ENCODE measurements at regions not wholly inside any gene's neighbourhood (a gene's known extent, or its start where the extent isn't known, plus 50 kb on each side); places are given as distances from the start of the nearest gene placed in this dataset.

GRCh38 chr7:86949779-86950260, 109.6 kb downstream of the ELAPOR2 start:
- DNase-seq (ENCODE audit: low read depth) = no peak
- Histone ChIP-seq H3K36me3 (ENCODE audit: control insufficient read depth, insufficient read depth, low read length) (no peaks in the 10 kb centered on the region), H3K4me3 (ENCODE audit: low read depth, low read length) (no peak overlapping the region), H3K27me3 (ENCODE audit: control insufficient read depth, insufficient read depth, low read length) (no peaks in the 10 kb centered on the region)
- FAIRE-seq = no peak
- no peak for TF ChIP-seq CTCF (IDR thresholded peaks at IDR 0.05; ENCODE audit: insufficient read depth, low read length, severe bottlenecking)

GRCh38 chr7:86949052-86949778, 110.2 kb downstream of the ELAPOR2 start:
- no peaks in the 10 kb centered on the region for H3K27me3 ChIP-seq (ENCODE audit: control insufficient read depth, insufficient read depth, low read length)
- FAIRE-seq (no peak), DNase-seq (ENCODE audit: low read depth) (no peak)
- no peak for TF ChIP-seq CTCF (IDR thresholded peaks at IDR 0.05; ENCODE audit: insufficient read depth, low read length, severe bottlenecking)
- no peak overlapping the region for H3K4me3 ChIP-seq (ENCODE audit: low read depth, low read length)
- H3K36me3 ChIP-seq (ENCODE audit: control insufficient read depth, insufficient read depth, low read length) = no peaks in the 10 kb centered on the region

GRCh38 chr7:86947929-86948328, 111.5 kb downstream of the ELAPOR2 start:
- no peaks in the 10 kb centered on the region for H3K27me3 ChIP-seq (ENCODE audit: control insufficient read depth, insufficient read depth, low read length)
- no peak for TF ChIP-seq CTCF (IDR thresholded peaks at IDR 0.05; ENCODE audit: insufficient read depth, low read length, severe bottlenecking)
- no peak for FAIRE-seq
- no peak overlapping the region for H3K4me3 ChIP-seq (ENCODE audit: low read depth, low read length)
- no peak for DNase-seq (ENCODE audit: low read depth)
- no peaks in the 10 kb centered on the region for H3K36me3 ChIP-seq (ENCODE audit: control insufficient read depth, insufficient read depth, low read length)

- Histone ChIP-seq H3K4me3 (ENCODE audit: low read depth, low read length) (no peak overlapping the region), H3K27me3 (ENCODE audit: control insufficient read depth, insufficient read depth, low read length) (no peaks in the 10 kb centered on the region), H3K36me3 (ENCODE audit: control insufficient read depth, insufficient read depth, low read length) (no peaks in the 10 kb centered on the region)
- DNase-seq (ENCODE audit: low read depth) (no peak), FAIRE-seq (no peak)
- TF ChIP-seq CTCF (IDR thresholded peaks at IDR 0.05; ENCODE audit: insufficient read depth, low read length, severe bottlenecking) = no peak
Observed at GRCh38 chr7:86943447-86943846, 116.0 kb downstream of the ELAPOR2 start.

GRCh38 chr7:86942995-86943394, 116.5 kb downstream of the ELAPOR2 start:
- DNase-seq (ENCODE audit: low read depth) (no peak), FAIRE-seq (no peak)
- no peaks in the 10 kb centered on the region for H3K27me3 ChIP-seq (ENCODE audit: control insufficient read depth, insufficient read depth, low read length)
- H3K36me3 ChIP-seq (ENCODE audit: control insufficient read depth, insufficient read depth, low read length) = no peaks in the 10 kb centered on the region
- H3K4me3 ChIP-seq (ENCODE audit: low read depth, low read length) = no peak overlapping the region
- no peak for TF ChIP-seq CTCF (IDR thresholded peaks at IDR 0.05; ENCODE audit: insufficient read depth, low read length, severe bottlenecking)

- H3K4me3 ChIP-seq (ENCODE audit: low read depth, low read length) = no peak overlapping the region
- TF ChIP-seq CTCF (IDR thresholded peaks at IDR 0.05; ENCODE audit: insufficient read depth, low read length, severe bottlenecking) = no peak
- DNase-seq (ENCODE audit: low read depth) = peak; percentile 23
- H3K27me3 ChIP-seq (ENCODE audit: control insufficient read depth, insufficient read depth, low read length) = no peaks in the 10 kb centered on the region
- FAIRE-seq = no peak
- no peaks in the 10 kb centered on the region for H3K36me3 ChIP-seq (ENCODE audit: control insufficient read depth, insufficient read depth, low read length)
Observed at GRCh38 chr7:86942081-86942480, 117.4 kb downstream of the ELAPOR2 start.

Data from bronchial epithelial cell (primary cell).